H9 (cell line): ENCODE measurements at regions not wholly inside any gene's neighbourhood (a gene's known extent, or its start where the extent isn't known, plus 50 kb on each side); places are given as distances from the start of the nearest gene placed in this dataset.

ENCODE experiments used
- DNase-seq: peaks from one replicate; pipeline ENCODE4 v3.0.0-alpha.2; 2017
- H2AFZ ChIP-seq: one replicate; pipeline ENCODE4 v1.6.1; 2013; ENCODE audit warnings: mild to moderate bottlenecking, low read length, control low read depth, moderate library complexity
- H2AK5ac ChIP-seq: 2 replicates; pipeline ENCODE4 v1.6.1; 2013; ENCODE audit warnings: low read length, control low read depth, mixed read lengths; ENCODE audit not compliant: insufficient read length
- H2BK120ac ChIP-seq: one replicate; pipeline ENCODE4 v1.6.1; 2013; ENCODE audit warnings: low read depth, mild to moderate bottlenecking, low read length, control low read depth, inconsistent platforms; ENCODE audit not compliant: poor library complexity, severe bottlenecking
- H2BK12ac ChIP-seq: 2 replicates; pipeline ENCODE4 v1.6.1; 2013; ENCODE audit warnings: low read length, control low read depth, mixed read lengths, low read depth; ENCODE audit not compliant: insufficient read length
- H2BK15ac ChIP-seq: 2 replicates; pipeline ENCODE4 v1.6.1; 2013; ENCODE audit warnings: low read depth, low read length, control low read depth
- H2BK20ac ChIP-seq: one replicate; pipeline ENCODE4 v1.6.1; 2013; ENCODE audit warnings: low read depth, mild to moderate bottlenecking, low read length, control low read depth, inconsistent platforms; ENCODE audit not compliant: poor library complexity, severe bottlenecking
- H2BK5ac ChIP-seq: 2 replicates; pipeline ENCODE4 v1.6.1; 2013; ENCODE audit warnings: low read length, control low read depth, mixed read lengths; ENCODE audit not compliant: insufficient read length
- H3K14ac ChIP-seq: 2 replicates; pipeline ENCODE4 v1.6.1; 2013; ENCODE audit warnings: low read length, control low read depth; ENCODE audit not compliant: insufficient read depth
- H3K18ac ChIP-seq: 2 replicates; pipeline ENCODE4 v1.6.1; 2013; ENCODE audit warnings: low read depth, mild to moderate bottlenecking, mixed read lengths, low read length, control low read depth; ENCODE audit not compliant: insufficient read length
- H3K23ac ChIP-seq: 2 replicates; pipeline ENCODE4 v1.6.1; 2013; ENCODE audit warnings: low read length, control low read depth, mixed read lengths, low read depth; ENCODE audit not compliant: insufficient read length
- H3K23me2 ChIP-seq: 2 replicates; pipeline ENCODE4 v1.6.1; 2013; ENCODE audit warnings: low read depth, mild to moderate bottlenecking, mixed read lengths, low read length, control low read depth; ENCODE audit not compliant: insufficient read length, poor library complexity, severe bottlenecking
- H3K27ac ChIP-seq: 2 replicates; pipeline ENCODE4 v1.5.1; 2013; ENCODE audit warnings: low read length, control low read depth, mixed read lengths, low read depth; ENCODE audit not compliant: insufficient read length
- H3K27me3 ChIP-seq: 2 replicates; pipeline ENCODE4 v1.6.1; 2013; ENCODE audit warnings: low read length, control low read depth, inconsistent platforms; ENCODE audit not compliant: insufficient read depth
- H3K4ac ChIP-seq: 2 replicates; pipeline ENCODE4 v1.6.1; 2013; ENCODE audit warnings: low read depth, mild to moderate bottlenecking, control low read depth, inconsistent platforms, low read length, moderate library complexity
- H3K4me1 ChIP-seq: 2 replicates; pipeline ENCODE4 v1.6.1; 2013; ENCODE audit warnings: low read length, control low read depth, inconsistent platforms; ENCODE audit not compliant: insufficient read depth
- H3K4me2 ChIP-seq: 2 replicates; pipeline ENCODE4 v1.6.1; 2013; ENCODE audit warnings: low read length, control low read depth, mixed read lengths; ENCODE audit not compliant: insufficient read length, insufficient read depth
- H3K56ac ChIP-seq: 2 replicates; pipeline ENCODE4 v1.6.1; 2013; ENCODE audit warnings: low read depth, mild to moderate bottlenecking, mixed read lengths, low read length, control low read depth; ENCODE audit not compliant: insufficient read length
- H3K79me1 ChIP-seq: 2 replicates; pipeline ENCODE4 v1.6.1; 2013; ENCODE audit warnings: low read depth, mild to moderate bottlenecking, moderate library complexity, low read length, control low read depth, inconsistent platforms; ENCODE audit not compliant: insufficient read depth, poor library complexity, severe bottlenecking
- H3K79me2 ChIP-seq: 2 replicates; pipeline ENCODE4 v1.6.1; 2013; ENCODE audit warnings: low read length, control low read depth, inconsistent platforms; ENCODE audit not compliant: insufficient read depth
- H3K9ac ChIP-seq: 2 replicates; pipeline ENCODE4 v1.6.1; 2013; ENCODE audit warnings: low read length, control low read depth, mixed read lengths; ENCODE audit not compliant: insufficient read length; ENCODE audit errors: extremely low read depth
- H3K9me3 ChIP-seq: one replicate; pipeline ENCODE4 v1.6.1; 2013; ENCODE audit warnings: low read depth, low read length, inconsistent platforms; ENCODE audit not compliant: control insufficient read depth
- H3T11ph ChIP-seq: one replicate; pipeline ENCODE4 v1.6.1; 2013; ENCODE audit warnings: mild to moderate bottlenecking, low read length, control low read depth, inconsistent platforms
- H4K20me1 ChIP-seq: one replicate; pipeline ENCODE4 v1.6.1; 2013; ENCODE audit not compliant: control insufficient read depth, insufficient read length, insufficient read depth
- H4K5ac ChIP-seq: 2 replicates; pipeline ENCODE4 v1.6.1; 2013; ENCODE audit warnings: low read depth, mild to moderate bottlenecking, mixed read lengths, low read length, control low read depth; ENCODE audit not compliant: insufficient read length
- H4K8ac ChIP-seq: replicated peaks from 2 replicates; pipeline ENCODE4 v1.6.1; 2013; ENCODE audit warnings: low read length, control low read depth, mixed read lengths, low read depth; ENCODE audit not compliant: insufficient read length
- H4K91ac ChIP-seq: 2 replicates; pipeline ENCODE4 v1.6.1; 2013; ENCODE audit warnings: low read depth, mild to moderate bottlenecking, moderate library complexity, mixed read lengths, low read length, control low read depth; ENCODE audit not compliant: insufficient read length
- H3K27ac Mint-ChIP-seq, 3 experiments: 2 replicates in 2 of 3; 3 replicates in 1 of 3; pipeline ENCODE4 v1.8.0; 2020 to 2021; ENCODE audit warnings: mixed read lengths in 3 of 3, mild to moderate bottlenecking in 1 of 3, moderate library complexity in 1 of 3
- H3K27me3 Mint-ChIP-seq: 2 replicates; pipeline ENCODE4 v1.8.0; 2021; ENCODE audit warnings: low read depth, mild to moderate bottlenecking, moderate library complexity, mixed read lengths
- H3K36me3 Mint-ChIP-seq, 3 experiments: 2 replicates in 2 of 3; 3 replicates in 1 of 3; pipeline ENCODE4 v1.8.0; 2020 to 2021; ENCODE audit warnings: low read depth in 3 of 3, mixed read lengths in 3 of 3; ENCODE audit not compliant: insufficient read depth in 1 of 3
- H3K4me1 Mint-ChIP-seq, 2 experiments: 2 replicates each; pipeline ENCODE4 v1.8.0; 2020; ENCODE audit warnings: mixed read lengths in 2 of 2
- H3K4me3 Mint-ChIP-seq, 2 experiments: 2 replicates in 1 of 2; 3 replicates in 1 of 2; pipeline ENCODE4 v1.8.0; 2020 to 2021; ENCODE audit warnings: mild to moderate bottlenecking in 2 of 2, mixed read lengths in 2 of 2, moderate library complexity in 1 of 2
- H3K9me3 Mint-ChIP-seq, 2 experiments: 2 replicates in 1 of 2; 3 replicates in 1 of 2; pipeline ENCODE4 v1.8.0; 2020; ENCODE audit warnings: mild to moderate bottlenecking in 2 of 2, mixed read lengths in 2 of 2, moderate library complexity in 1 of 2
- WGBS: extraction: QIAGEN DNeasy Blood & Tissue Kit; methylation state at CpG from one replicate; pipeline ENCODE4 v1.1.7; 2013; ENCODE audit warnings: missing lambda C conversion rate, low lambda C conversion rate, mixed read lengths; ENCODE audit not compliant: insufficient read length; ENCODE audit errors: extremely low coverage; 5-methylcytosine and 5-hydroxymethylcytosine counted together
- TF ChIP-seq, protein P1 (sequence below): fragments of 200-600 bp; sonication (generic); conservative IDR thresholded peaks from 3 replicates; pipeline ENCODE4 v1.8.0; 2021; ENCODE audit warnings: antibody characterized with exemption, mild to moderate bottlenecking

- H3K36me3 Mint-ChIP-seq, result peaks cover 3 to 5% (median 5%) of the 10 kb centered on the region in 3 experiments; a peak in 6 of 7 replicates
- H2AK5ac ChIP-seq, result no peak overlapping the region
- H3K18ac ChIP-seq, result no peak overlapping the region
- no peaks in the 10 kb centered on the region for H3K79me1 ChIP-seq
- TF ChIP-seq, protein P1, sequence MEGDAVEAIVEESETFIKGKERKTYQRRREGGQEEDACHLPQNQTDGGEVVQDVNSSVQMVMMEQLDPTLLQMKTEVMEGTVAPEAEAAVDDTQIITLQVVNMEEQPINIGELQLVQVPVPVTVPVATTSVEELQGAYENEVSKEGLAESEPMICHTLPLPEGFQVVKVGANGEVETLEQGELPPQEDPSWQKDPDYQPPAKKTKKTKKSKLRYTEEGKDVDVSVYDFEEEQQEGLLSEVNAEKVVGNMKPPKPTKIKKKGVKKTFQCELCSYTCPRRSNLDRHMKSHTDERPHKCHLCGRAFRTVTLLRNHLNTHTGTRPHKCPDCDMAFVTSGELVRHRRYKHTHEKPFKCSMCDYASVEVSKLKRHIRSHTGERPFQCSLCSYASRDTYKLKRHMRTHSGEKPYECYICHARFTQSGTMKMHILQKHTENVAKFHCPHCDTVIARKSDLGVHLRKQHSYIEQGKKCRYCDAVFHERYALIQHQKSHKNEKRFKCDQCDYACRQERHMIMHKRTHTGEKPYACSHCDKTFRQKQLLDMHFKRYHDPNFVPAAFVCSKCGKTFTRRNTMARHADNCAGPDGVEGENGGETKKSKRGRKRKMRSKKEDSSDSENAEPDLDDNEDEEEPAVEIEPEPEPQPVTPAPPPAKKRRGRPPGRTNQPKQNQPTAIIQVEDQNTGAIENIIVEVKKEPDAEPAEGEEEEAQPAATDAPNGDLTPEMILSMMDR, result no peak
- H3K27me3 Mint-ChIP-seq, result 0 out of 2 replicates have a peak, but pooled peaks cover 1% of the 10 kb centered on the region
- H2BK15ac ChIP-seq, result no peak overlapping the region
- no peak overlapping the region for H3K56ac ChIP-seq
- H3K23me2 ChIP-seq, result no peaks in the 10 kb centered on the region
- H3K4me1 ChIP-seq, result no peaks in the 10 kb centered on the region; the same call in 1 of the 2 replicates
- no peak overlapping the region for H3K4me2 ChIP-seq
- H4K91ac ChIP-seq, result no peak overlapping the region
- H3K14ac ChIP-seq, result no peak overlapping the region
- peaks cover 29 to 50% of the 10 kb centered on the region in 2 experiments for H3K4me1 Mint-ChIP-seq
- H2BK5ac ChIP-seq, result no peak overlapping the region
- H3T11ph ChIP-seq, result no peak overlapping the region
- H2BK120ac ChIP-seq, result no peak overlapping the region
- peak overlapping the region in 2 of 3 experiments; percentile 41 to 59; a peak in 3 of 7 replicates for H3K27ac Mint-ChIP-seq
- H3K4me3 Mint-ChIP-seq, result no peak overlapping the region
- no peak overlapping the region for H3K4ac ChIP-seq
- no peak overlapping the region for H3K27ac ChIP-seq
- H4K5ac ChIP-seq, result no peak overlapping the region
- no peak overlapping the region for H3K9ac ChIP-seq
- H3K9me3 ChIP-seq, result no peaks in the 10 kb centered on the region
- H3K79me2 ChIP-seq, result no peaks in the 10 kb centered on the region
- no peak overlapping the region for H2BK20ac ChIP-seq
- no peak overlapping the region for H2BK12ac ChIP-seq
- H3K23ac ChIP-seq, result no peak overlapping the region
- no peak for DNase-seq
- H4K20me1 ChIP-seq, result no peaks in the 10 kb centered on the region
- no peak overlapping the region for H2AFZ ChIP-seq
- WGBS, result no CpG with 5 or more reads among the region's 3 CpGs
- H3K9me3 Mint-ChIP-seq, result peaks cover 0 to 5% of the 10 kb centered on the region in 2 experiments; a peak in 3 of 5 replicates
- H4K8ac ChIP-seq, result no peak overlapping the region
- no peaks in the 10 kb centered on the region for H3K27me3 ChIP-seq
Measured at GRCh38 chr6:21367649-21368154, 225.8 kb upstream of the SOX4 start.
